ENCODE measurements at regions not wholly inside any gene's neighbourhood (a gene's known extent, or its start where the extent isn't known, plus 50 kb on each side); places are given as distances from the start of the nearest gene placed in this dataset.
"Not testable (repeated sequence)": the region's sequence is repeated elsewhere in the genome, so short reads cannot be mapped to it uniquely, and the experiment has no call there.

- H3K27ac Mint-ChIP-seq = no peak overlapping the region
- no peaks in the 10 kb centered on the region for H3K27me3 Mint-ChIP-seq (ENCODE audit: low read depth)
- H3K36me3 Mint-ChIP-seq (ENCODE audit: low read depth) = no peaks in the 10 kb centered on the region
- peaks cover 18% of the 10 kb centered on the region for H3K4me1 Mint-ChIP-seq
- TF ChIP-seq CTCF (IDR thresholded peaks at IDR 0.05; ENCODE audit: unreplicated experiment in 3 of 3) = no peak
- H3K9me3 Mint-ChIP-seq = no peaks in the 10 kb centered on the region
- H3K4me3 Mint-ChIP-seq = no peak overlapping the region
Measured at GRCh38 chr18:34525244-34525643, 184.9 kb upstream of the DTNA start.

- Mint-ChIP-seq H3K36me3 (ENCODE audit: low read depth) (no peaks in the 10 kb centered on the region), H3K27ac (no peak overlapping the region), H3K4me1 (peaks cover 10% of the 10 kb centered on the region), H3K4me3 (no peak overlapping the region), H3K9me3 (no peaks in the 10 kb centered on the region), H3K27me3 (ENCODE audit: low read depth) (peaks cover 4% of the 10 kb centered on the region)
- no peak for TF ChIP-seq CTCF (IDR thresholded peaks at IDR 0.05; ENCODE audit: unreplicated experiment in 3 of 3)
Measured at GRCh38 chr18:34528177-34528576, 181.9 kb upstream of the DTNA start.

GRCh38 chr18:34529358-34530335, 180.5 kb upstream of the DTNA start:
- H3K4me1 Mint-ChIP-seq = peaks cover 10% of the 10 kb centered on the region
- H3K9me3 Mint-ChIP-seq = no peaks in the 10 kb centered on the region
- H3K36me3 Mint-ChIP-seq (ENCODE audit: low read depth) = no peaks in the 10 kb centered on the region
- no peak overlapping the region for H3K27ac Mint-ChIP-seq
- peaks cover 4% of the 10 kb centered on the region for H3K27me3 Mint-ChIP-seq (ENCODE audit: low read depth)
- H3K4me3 Mint-ChIP-seq = no peak overlapping the region
- no peak for TF ChIP-seq CTCF (IDR thresholded peaks at IDR 0.05; ENCODE audit: unreplicated experiment in 3 of 3)

- peaks cover 4% of the 10 kb centered on the region for H3K4me1 Mint-ChIP-seq
- no peak overlapping the region for H3K27ac Mint-ChIP-seq
- H3K27me3 Mint-ChIP-seq (ENCODE audit: low read depth) = peaks cover 4% of the 10 kb centered on the region
- H3K36me3 Mint-ChIP-seq (ENCODE audit: low read depth) = no peaks in the 10 kb centered on the region
- no peak overlapping the region for H3K4me3 Mint-ChIP-seq
- H3K9me3 Mint-ChIP-seq = no peaks in the 10 kb centered on the region
- TF ChIP-seq CTCF (IDR thresholded peaks at IDR 0.05; ENCODE audit: unreplicated experiment in 3 of 3) = no peak
Measured at GRCh38 chr18:34531110-34531509, 179.0 kb upstream of the DTNA start.

- H3K27ac Mint-ChIP-seq; H3K9me3 Mint-ChIP-seq; H3K27me3 Mint-ChIP-seq (ENCODE audit: low read depth); H3K4me3 Mint-ChIP-seq; H3K4me1 Mint-ChIP-seq; H3K36me3 Mint-ChIP-seq (ENCODE audit: low read depth): not testable (repeated sequence)
Measured at GRCh38 chr18:34534642-34535041, 175.5 kb upstream of the DTNA start.

- TF ChIP-seq CTCF (IDR thresholded peaks at IDR 0.05; ENCODE audit: unreplicated experiment in 3 of 3) = no peak
- Mint-ChIP-seq H3K4me1 (no peaks in the 10 kb centered on the region), H3K27me3 (ENCODE audit: low read depth) (no peaks in the 10 kb centered on the region), H3K36me3 (ENCODE audit: low read depth) (no peaks in the 10 kb centered on the region), H3K27ac (no peak overlapping the region), H3K9me3 (no peaks in the 10 kb centered on the region), H3K4me3 (no peak overlapping the region)
Measured at GRCh38 chr18:34540897-34541296, 169.2 kb upstream of the DTNA start.

Measured in nephron (organoid).